DND-41 (cell line): ENCODE measurements at regions not wholly inside any gene's neighbourhood (a gene's known extent, or its start where the extent isn't known, plus 50 kb on each side); places are given as distances from the start of the nearest gene placed in this dataset.

ENCODE experiments used
- ATAC-seq: fragments of 200-7000 bp; cut with Tn5 transposase; 3 replicates; pipeline ENCODE4 v1.9.1; 2021; ENCODE audit warnings: low read depth; ENCODE audit not compliant: insufficient read depth
- DNase-seq: peaks from one replicate; pipeline ENCODE4 v3.0.0-alpha.2; 2020
- H2AFZ ChIP-seq: 2 replicates; pipeline ENCODE4 v1.6.0; 2012; ENCODE audit warnings: low read depth, low read length
- H3K27ac ChIP-seq: 2 replicates; pipeline ENCODE4 v1.5.1; 2012; ENCODE audit warnings: low read length, inconsistent platforms
- H3K27me3 ChIP-seq: fragments of 200-600 bp; sonication (generic); 2 replicates; pipeline ENCODE4 v1.6.0; 2012; ENCODE audit warnings: low read length, mild to moderate bottlenecking, inconsistent platforms; ENCODE audit not compliant: insufficient read depth, poor library complexity
- H3K36me3 ChIP-seq: 2 replicates; pipeline ENCODE4 v1.5.1; 2012; ENCODE audit warnings: low read length, inconsistent platforms; ENCODE audit not compliant: insufficient read depth
- H3K4me1 ChIP-seq: 2 replicates; pipeline ENCODE4 v1.5.1; 2012; ENCODE audit warnings: mild to moderate bottlenecking, low read length; ENCODE audit not compliant: insufficient read depth
- H3K4me2 ChIP-seq: 2 replicates; pipeline ENCODE4 v1.6.0; 2012; ENCODE audit warnings: mild to moderate bottlenecking, moderate library complexity, low read length, inconsistent platforms; ENCODE audit not compliant: insufficient read depth
- H3K4me3 ChIP-seq, 2 experiments: fragments of 200-600 bp in 1 of 2; shearing (Covaris generic) in 1 of 2; 2 replicates each; pipeline ENCODE4 v1.5.1; 2012 to 2016; ENCODE audit warnings: inconsistent platforms in 2 of 2, low read length in 2 of 2, mild to moderate bottlenecking in 2 of 2, low read depth in 1 of 2, moderate library complexity in 1 of 2
- H3K79me2 ChIP-seq: 2 replicates; pipeline ENCODE4 v1.6.0; 2012; ENCODE audit warnings: low read length, inconsistent platforms; ENCODE audit not compliant: insufficient read depth
- H3K9ac ChIP-seq: 2 replicates; pipeline ENCODE4 v1.6.0; 2012; ENCODE audit warnings: low read depth, mild to moderate bottlenecking, inconsistent platforms, low read length, moderate library complexity
- H3K9me3 ChIP-seq: 2 replicates; pipeline ENCODE4 v1.5.1; 2012; ENCODE audit warnings: low read length, moderate library complexity, mild to moderate bottlenecking, inconsistent platforms; ENCODE audit not compliant: insufficient read depth, severe bottlenecking
- H4K20me1 ChIP-seq: 2 replicates; pipeline ENCODE4 v1.6.0; 2012; ENCODE audit warnings: low read length; ENCODE audit not compliant: insufficient read depth
- CTCF ChIP-seq: IDR thresholded peaks from 2 replicates; pipeline ENCODE4 v1.5.1; 2012; ENCODE audit warnings: borderline replicate concordance, low read length, moderate library complexity, mild to moderate bottlenecking; ENCODE audit not compliant: poor library complexity, severe bottlenecking; ENCODE audit errors: extremely low read depth
- EZH2 ChIP-seq: IDR thresholded peaks from 3 replicates; pipeline ENCODE4 v1.6.1; 2012; ENCODE audit warnings: borderline replicate concordance, low read depth, mild to moderate bottlenecking, moderate library complexity, low read length, inconsistent platforms; ENCODE audit not compliant: severe bottlenecking

- TF ChIP-seq CTCF: no peak
- TF ChIP-seq EZH2: no peak
- Histone ChIP-seq H2AFZ (no peak overlapping the region), H3K4me1 (no peaks in the 10 kb centered on the region), H3K9me3 (no peaks in the 10 kb centered on the region), H4K20me1 (no peaks in the 10 kb centered on the region), H3K79me2 (no peaks in the 10 kb centered on the region), H3K27me3 (no peaks in the 10 kb centered on the region), H3K36me3 (no peaks in the 10 kb centered on the region), H3K27ac (no peak overlapping the region), H3K9ac (no peak overlapping the region), H3K4me2 (no peak overlapping the region), H3K4me3 (no peak overlapping the region)
- no peak for DNase-seq
- no peak for ATAC-seq
Observed at GRCh38 chr9:120080849-120081248, 499.1 kb downstream of the CDK5RAP2 start.

GRCh38 chr9:120078112-120078511 lies 501.9 kb downstream of the CDK5RAP2 start:
- Histone ChIP-seq H3K9ac (no peak overlapping the region), H3K4me3 (no peak overlapping the region), H4K20me1 (no peaks in the 10 kb centered on the region), H3K4me2 (no peak overlapping the region), H3K79me2 (no peaks in the 10 kb centered on the region), H2AFZ (no peak overlapping the region), H3K27me3 (no peaks in the 10 kb centered on the region), H3K36me3 (no peaks in the 10 kb centered on the region), H3K27ac (no peak overlapping the region), H3K4me1 (no peaks in the 10 kb centered on the region), H3K9me3 (no peaks in the 10 kb centered on the region)
- no peak for TF ChIP-seq EZH2
- no peak for TF ChIP-seq CTCF
- DNase-seq (no peak), ATAC-seq (no peak)

GRCh38 chr9:120071760-120072159 lies 508.2 kb downstream of the CDK5RAP2 start:
- H3K27me3 ChIP-seq: no peaks in the 10 kb centered on the region
- H3K4me3 ChIP-seq: no peak overlapping the region
- no peak overlapping the region for H3K9ac ChIP-seq
- H3K36me3 ChIP-seq: no peaks in the 10 kb centered on the region
- no peak overlapping the region for H3K27ac ChIP-seq
- ATAC-seq (no peak), DNase-seq (no peak)
- H3K4me2 ChIP-seq: no peak overlapping the region
- H3K4me1 ChIP-seq: no peaks in the 10 kb centered on the region
- TF ChIP-seq EZH2 (no peak), CTCF (no peak)
- H3K9me3 ChIP-seq: no peaks in the 10 kb centered on the region
- no peak overlapping the region for H2AFZ ChIP-seq
- no peaks in the 10 kb centered on the region for H4K20me1 ChIP-seq
- H3K79me2 ChIP-seq: no peaks in the 10 kb centered on the region

- ATAC-seq (no peak), DNase-seq (no peak)
- Histone ChIP-seq H3K9ac (no peak overlapping the region), H3K4me3 (no peak overlapping the region), H2AFZ (no peak overlapping the region), H4K20me1 (no peaks in the 10 kb centered on the region), H3K79me2 (no peaks in the 10 kb centered on the region), H3K9me3 (no peaks in the 10 kb centered on the region), H3K4me1 (no peaks in the 10 kb centered on the region), H3K27ac (no peak overlapping the region), H3K27me3 (no peaks in the 10 kb centered on the region), H3K36me3 (no peaks in the 10 kb centered on the region), H3K4me2 (no peak overlapping the region)
- TF ChIP-seq CTCF: no peak
Observed at GRCh38 chr9:120066315-120066714, 513.7 kb downstream of the CDK5RAP2 start.
